Common myeloid progenitor, CD34-positive (primary cell): ENCODE measurements at regions not wholly inside any gene's neighbourhood (a gene's known extent, or its start where the extent isn't known, plus 50 kb on each side); places are given as distances from the start of the nearest gene placed in this dataset.
"Not testable (repeated sequence)": the region's sequence is repeated elsewhere in the genome, so short reads cannot be mapped to it uniquely, and the experiment has no call there.

Source experiments
- CTCF ChIA-PET: fragments of 350-600 bp; sonication (Branson Sonifier 250); formaldehyde crosslinking; loops from one replicate; lab custom pipeline; 2021; ENCODE audit warnings: antibody characterized with exemption; lab: Charles Lee
- POLR2A ChIA-PET: fragments of 350-600 bp; sonication (Branson Sonifier 250); formaldehyde crosslinking; loops from one replicate; lab custom pipeline; 2021; ENCODE audit warnings: antibody characterized with exemption; lab: Charles Lee
- DNase-seq, 3 donors: peaks; one replicate each; pipeline versions ENCODE4 v3.0.0 to v3.0.0-alpha.2; 2013
- H3K27ac ChIP-seq, 2 experiments: 1 replicate in 1 of 2; 2 replicates in 1 of 2; pipeline ENCODE4 v1.7.0; 2013; ENCODE audit warnings: inconsistent platforms in 2 of 2, low read length in 2 of 2, mild to moderate bottlenecking in 2 of 2, low read depth in 1 of 2, moderate library complexity in 1 of 2; ENCODE audit not compliant: severe bottlenecking in 2 of 2, insufficient read depth in 1 of 2, poor library complexity in 1 of 2
- H3K27me3 ChIP-seq, 5 experiments: replicated peaks in 2 of 5; 1 replicate in 3 of 5; 2 replicates in 2 of 5; pipeline versions ENCODE4 v1.6.1 to v1.7.0; 2013; ENCODE audit warnings: low read length in 4 of 5, mild to moderate bottlenecking in 2 of 5, moderate library complexity in 2 of 5, inconsistent platforms in 1 of 5; ENCODE audit not compliant: insufficient read depth in 5 of 5, control insufficient read depth in 4 of 5
- H3K36me3 ChIP-seq, 4 experiments: 1 replicate in 2 of 4; 2 replicates in 2 of 4; pipeline versions ENCODE4 v1.6.1 to v1.7.0; 2013; ENCODE audit warnings: low read length in 3 of 4, control low read depth in 1 of 4, mild to moderate bottlenecking in 1 of 4; ENCODE audit not compliant: control insufficient read depth in 4 of 4, insufficient read depth in 4 of 4
- H3K4me1 ChIP-seq, 4 experiments: 1 replicate in 3 of 4; 2 replicates in 1 of 4; pipeline versions ENCODE4 v1.6.1 to v1.7.1; 2013; ENCODE audit warnings: low read length in 3 of 4, mild to moderate bottlenecking in 3 of 4, control low read depth in 1 of 4, inconsistent platforms in 1 of 4, moderate library complexity in 1 of 4; ENCODE audit not compliant: control insufficient read depth in 4 of 4, insufficient read depth in 4 of 4; ENCODE audit errors: control extremely low read depth in 1 of 4
- H3K4me3 ChIP-seq, 7 experiments: 1 replicate in 4 of 7; 2 replicates in 3 of 7; pipeline versions ENCODE4 v1.5.1 to v1.7.0; 2013; ENCODE audit warnings: mild to moderate bottlenecking in 7 of 7, low read length in 6 of 7, moderate library complexity in 6 of 7, inconsistent platforms in 2 of 7, low read depth in 2 of 7, control low read depth in 1 of 7; ENCODE audit not compliant: insufficient read depth in 4 of 7, control insufficient read depth in 1 of 7; ENCODE audit errors: extremely low read depth in 1 of 7
- H3K9me3 ChIP-seq, 5 experiments: 1 replicate in 4 of 5; 2 replicates in 1 of 5; pipeline versions ENCODE4 v1.6.1 to v1.7.1; 2013; ENCODE audit warnings: low read length in 4 of 5, mild to moderate bottlenecking in 2 of 5, inconsistent platforms in 1 of 5, low read depth in 1 of 5, moderate library complexity in 1 of 5; ENCODE audit not compliant: control insufficient read depth in 4 of 5, insufficient read depth in 2 of 5; ENCODE audit errors: control extremely low read depth in 1 of 5
- WGBS: methylation state at CpG from one replicate; pipeline ENCODE4 v1.1.5; 2013; ENCODE audit not compliant: insufficient coverage; 5-methylcytosine and 5-hydroxymethylcytosine counted together

DNA sequence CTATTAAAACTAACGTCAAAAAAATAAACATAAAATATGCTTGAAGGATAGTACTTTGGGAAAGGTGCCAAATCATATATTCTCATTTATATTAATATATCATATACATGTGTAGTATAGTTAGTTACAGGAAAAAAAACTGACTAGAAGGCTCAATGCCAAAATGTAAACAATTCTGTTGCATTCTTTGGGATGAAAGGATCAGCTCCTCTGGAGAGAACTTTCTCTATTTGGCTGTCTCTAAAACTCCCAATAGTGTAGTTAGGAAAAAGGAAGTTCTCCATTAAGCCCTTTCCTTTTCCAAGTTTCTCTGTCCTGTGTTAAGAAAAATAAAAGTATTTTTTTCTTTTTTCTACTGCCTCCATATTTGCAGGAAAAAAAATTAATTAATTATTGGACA lies 86.5 kb upstream of the BTN3A2 start:
- H3K4me3 ChIP-seq = no peak overlapping the region
- H3K27ac ChIP-seq = no peak overlapping the region
- CTCF ChIA-PET = no interaction called here
- H3K36me3 ChIP-seq = no peaks in the 10 kb centered on the region
- POLR2A ChIA-PET = no interaction called here
- peaks cover 8 to 15% (median 13%) of the 10 kb centered on the region in 4 experiments for H3K4me1 ChIP-seq
- DNase-seq = no peak
- H3K27me3 ChIP-seq = no peaks in the 10 kb centered on the region
- H3K9me3 ChIP-seq = no peaks in the 10 kb centered on the region
- WGBS = no CpG with 5 or more reads among the region's 1 CpG

DNA sequence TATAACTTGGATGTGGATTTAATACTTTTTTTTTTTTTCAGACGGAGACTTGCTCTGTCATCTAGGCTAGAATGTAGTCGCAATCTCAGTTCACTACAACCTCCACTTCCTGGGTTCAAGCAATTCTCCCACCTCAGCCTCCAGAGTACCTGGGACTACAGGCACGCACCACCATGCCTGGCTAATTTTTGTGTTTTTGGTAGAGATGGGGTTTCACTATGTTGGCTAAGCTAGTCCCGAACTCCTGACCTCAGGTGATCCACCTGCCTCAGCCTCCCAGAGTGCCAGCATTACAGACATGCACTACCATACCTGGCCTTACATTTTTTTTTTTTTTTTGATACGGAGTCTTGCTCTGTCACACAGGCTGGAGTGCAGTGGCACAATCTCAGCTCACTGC lies 85.6 kb upstream of the BTN3A2 start:
- CTCF ChIA-PET, DNase-seq, H3K36me3 ChIP-seq, H3K9me3 ChIP-seq, POLR2A ChIA-PET, H3K4me3 ChIP-seq, H3K27me3 ChIP-seq, H3K27ac ChIP-seq: not testable (repeated sequence)
- 100% methylated on average over 1 of the region's 5 CpGs for WGBS
- H3K4me1 ChIP-seq = peaks cover 7 to 21% (median 17%) of the 10 kb centered on the region in 4 experiments

- POLR2A ChIA-PET = no interaction called here
- WGBS = 100% methylated on average over 1 of the region's 1 CpG
Observed at GRCh38 chr6:26280407-26280806, 84.6 kb upstream of the BTN3A2 start.

GRCh38 chr6:26284537-26285142 lies 80.4 kb upstream of the BTN3A2 start:
- Histone ChIP-seq H3K4me3 (peak overlapping the region; percentile 47 to 96 (median 79)), H3K27me3 (no peaks in the 10 kb centered on the region), H3K4me1 (peaks cover 3 to 26% (median 21%) of the 10 kb centered on the region in 4 experiments), H3K9me3 (peaks cover 0 to 11% (median 4%) of the 10 kb centered on the region in 5 experiments), H3K36me3 (no peaks in the 10 kb centered on the region), H3K27ac (peak overlapping the region; percentile 80 to 94)
- ChIA-PET CTCF (interaction anchor here (0.7 to 5.3 kb wide), 6 partner anchors 11 to 85 kb away, joined by 3 to 45 read pairs (median 4); a partner anchor contains a TSS), POLR2A (interaction anchor here (0.8 to 2.5 kb wide), 8 partner anchors 10 to 112 kb away, joined by 3 to 24 read pairs (median 7); a partner anchor contains a TSS)
- WGBS = 0% methylated on average over 23 of the region's 23 CpGs
- peak; percentile 64 to 79 (median 74) for DNase-seq

More at GRCh38 chr6:26280407-26280806, 84.6 kb upstream of the BTN3A2 start:
- Histone ChIP-seq H3K9me3 (no peaks in the 10 kb centered on the region), H3K27ac (no peak overlapping the region), H3K4me3 (no peak overlapping the region), H3K27me3 (no peaks in the 10 kb centered on the region), H3K36me3 (no peaks in the 10 kb centered on the region), H3K4me1 (peaks cover 3 to 22% (median 17%) of the 10 kb centered on the region in 4 experiments)
- CTCF ChIA-PET = no interaction called here
- DNase-seq = no peak

- peak overlapping the region; percentile 80 to 94 for H3K27ac ChIP-seq
- peak overlapping the region; percentile 47 to 96 (median 79) for H3K4me3 ChIP-seq
- peaks cover 3 to 26% (median 21%) of the 10 kb centered on the region in 4 experiments for H3K4me1 ChIP-seq
- peak; percentile 99 to 100 (median 100) for DNase-seq
- under 1% methylated on average over 24 of the region's 53 CpGs for WGBS
- no peaks in the 10 kb centered on the region for H3K27me3 ChIP-seq
- CTCF ChIA-PET = interaction anchor here (0.7 to 5.3 kb wide), 5 partner anchors 11 to 85 kb away, joined by 3 to 45 read pairs (median 5); a partner anchor contains a TSS
- POLR2A ChIA-PET = interaction anchor here (0.8 to 2.5 kb wide), 8 partner anchors 11 to 113 kb away, joined by 3 to 24 read pairs (median 6); a partner anchor contains a TSS
- no peaks in the 10 kb centered on the region for H3K36me3 ChIP-seq
- H3K9me3 ChIP-seq = peaks cover 0 to 11% (median 4%) of the 10 kb centered on the region in 5 experiments
Observed at GRCh38 chr6:26285143-26286134, 79.6 kb upstream of the BTN3A2 start.

DNA sequence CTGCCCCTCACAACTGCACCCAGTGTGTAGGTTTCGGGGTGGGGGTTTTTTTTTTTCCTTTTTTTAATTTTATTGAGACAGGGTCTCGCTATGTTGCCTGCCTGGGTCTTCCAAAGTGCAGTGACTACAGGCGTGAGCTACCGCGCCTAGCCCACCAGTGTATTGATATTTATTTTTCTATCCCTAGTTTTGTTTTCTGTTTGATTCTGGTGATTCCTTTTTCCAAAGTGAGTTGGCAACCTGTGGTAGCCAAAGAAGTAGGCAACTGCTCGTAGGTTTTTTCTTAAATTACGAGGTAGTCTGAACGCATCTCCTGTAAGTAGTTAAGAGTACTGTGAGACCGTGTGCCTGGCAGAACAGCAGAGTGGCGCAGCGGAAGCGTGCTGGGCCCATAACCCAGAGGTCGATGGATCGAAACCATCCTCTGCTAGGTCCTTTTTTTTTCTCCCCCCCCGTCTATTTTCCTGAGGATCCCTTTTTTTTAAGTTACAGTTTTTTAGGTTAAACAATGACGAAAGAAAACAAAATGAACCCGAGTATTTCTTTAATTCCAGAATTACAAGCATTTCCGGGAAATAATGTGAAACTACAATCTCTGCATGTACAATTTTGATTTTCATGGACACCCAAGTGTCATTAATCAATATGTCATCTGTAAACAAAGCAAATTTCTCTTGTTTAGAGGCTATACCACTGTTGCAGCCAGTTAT lies 78.7 kb upstream of the BTN3A2 start:
- 4% methylated on average over 10 of the region's 18 CpGs for WGBS
- H3K27me3 ChIP-seq = no peaks in the 10 kb centered on the region
- peak; percentile 77 to 89 (median 84) for DNase-seq
- H3K4me3 ChIP-seq = peak overlapping the region; percentile 47 to 96 (median 79)
- POLR2A ChIA-PET = interaction anchor here (1.3 to 2.5 kb wide), 3 partner anchors 15 to 70 kb away, joined by 5 to 24 read pairs (median 6); a partner anchor contains a TSS
- peaks cover 3 to 26% (median 21%) of the 10 kb centered on the region in 4 experiments for H3K4me1 ChIP-seq
- H3K36me3 ChIP-seq = no peaks in the 10 kb centered on the region
- CTCF ChIA-PET = interaction anchor here (0.6 to 5.3 kb wide), 3 partner anchors 12 to 210 kb away, joined by 3 to 45 read pairs (median 5); a partner anchor contains a TSS
- H3K27ac ChIP-seq = peak overlapping the region; percentile 80 to 94
- peaks cover 0 to 11% (median 4%) of the 10 kb centered on the region in 5 experiments for H3K9me3 ChIP-seq
